Skeletal muscle tissue (tissue), 3 donors: ENCODE measurements at regions not wholly inside any gene's neighbourhood (a gene's known extent, or its start where the extent isn't known, plus 50 kb on each side); places are given as distances from the start of the nearest gene placed in this dataset.

ENCODE experiments used
- H3K27ac ChIP-seq: one replicate; pipeline ENCODE4 v1.7.0; 2013; ENCODE audit warnings: mild to moderate bottlenecking, low read depth, low read length, inconsistent platforms
- H3K27me3 ChIP-seq, 3 donors: one replicate each; pipeline ENCODE4 v1.7.0; 2013; ENCODE audit warnings: low read length in 3 of 3; ENCODE audit not compliant: control insufficient read depth in 3 of 3, insufficient read depth in 3 of 3
- H3K36me3 ChIP-seq, 3 donors: one replicate each; pipeline ENCODE4 v1.7.0; 2013; ENCODE audit warnings: low read length in 3 of 3; ENCODE audit not compliant: control insufficient read depth in 3 of 3, insufficient read depth in 3 of 3
- H3K4me1 ChIP-seq, 3 donors: one replicate each; pipeline ENCODE4 v1.7.0; 2013; ENCODE audit warnings: low read length in 3 of 3, mild to moderate bottlenecking in 3 of 3; ENCODE audit not compliant: control insufficient read depth in 3 of 3, insufficient read depth in 3 of 3
- H3K4me3 ChIP-seq, 3 donors: one replicate each; pipeline ENCODE4 v1.7.0; 2013; ENCODE audit warnings: low read length in 3 of 3
- H3K9ac ChIP-seq, 3 donors: one replicate each; pipeline ENCODE4 v1.7.0; 2013; ENCODE audit warnings: low read length in 3 of 3, mild to moderate bottlenecking in 3 of 3, moderate library complexity in 2 of 3, low read depth in 1 of 3
- H3K9me3 ChIP-seq, 3 donors: one replicate each; pipeline ENCODE4 v1.7.0; 2013; ENCODE audit warnings: low read length in 3 of 3; ENCODE audit not compliant: control insufficient read depth in 3 of 3
- donor health status: Osteomylitis.

DNA sequence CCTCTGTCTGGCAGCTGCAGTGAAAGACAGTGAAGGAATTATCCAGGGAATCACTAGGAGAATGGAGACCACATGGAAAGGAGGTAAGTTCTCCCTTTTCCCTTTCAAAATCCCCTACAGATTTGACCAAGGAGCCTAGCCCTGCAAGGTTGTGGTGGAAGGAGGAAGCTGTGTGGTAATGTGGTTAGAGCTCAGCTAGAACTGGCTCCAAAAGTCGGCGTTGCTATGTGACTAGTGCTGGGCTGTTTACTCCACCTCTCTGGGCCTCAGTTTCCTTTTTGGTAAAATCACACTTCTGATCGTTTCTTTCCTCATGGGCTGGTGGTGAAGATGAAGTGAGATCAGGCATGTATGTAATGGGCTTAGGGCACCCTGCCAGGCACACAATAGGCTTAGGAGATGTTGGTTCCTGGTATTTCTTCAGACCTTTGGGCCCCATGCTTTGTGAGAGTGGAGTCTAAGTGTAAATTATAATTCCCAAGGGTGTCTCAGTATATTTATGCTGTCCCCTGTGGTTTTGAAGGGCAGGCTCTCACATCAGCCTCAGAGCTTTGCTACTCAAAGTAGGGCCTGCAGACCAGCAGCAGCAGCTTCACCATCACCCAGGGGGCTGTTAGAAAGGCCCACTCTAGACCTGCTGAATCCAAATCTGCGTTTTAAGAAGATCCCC lies 183.7 kb upstream of the BCOR start:
- no peaks in the 10 kb centered on the region for H3K9me3 ChIP-seq
- H3K9ac ChIP-seq = no peak overlapping the region
- H3K36me3 ChIP-seq = no peaks in the 10 kb centered on the region
- peaks cover 0 to 5% (median 0%) of the 10 kb centered on the region in 3 donors for H3K27me3 ChIP-seq
- H3K4me1 ChIP-seq = peaks cover 0 to 5% (median 0%) of the 10 kb centered on the region in 3 donors
- no peak overlapping the region for H3K27ac ChIP-seq
- no peak overlapping the region for H3K4me3 ChIP-seq

DNA sequence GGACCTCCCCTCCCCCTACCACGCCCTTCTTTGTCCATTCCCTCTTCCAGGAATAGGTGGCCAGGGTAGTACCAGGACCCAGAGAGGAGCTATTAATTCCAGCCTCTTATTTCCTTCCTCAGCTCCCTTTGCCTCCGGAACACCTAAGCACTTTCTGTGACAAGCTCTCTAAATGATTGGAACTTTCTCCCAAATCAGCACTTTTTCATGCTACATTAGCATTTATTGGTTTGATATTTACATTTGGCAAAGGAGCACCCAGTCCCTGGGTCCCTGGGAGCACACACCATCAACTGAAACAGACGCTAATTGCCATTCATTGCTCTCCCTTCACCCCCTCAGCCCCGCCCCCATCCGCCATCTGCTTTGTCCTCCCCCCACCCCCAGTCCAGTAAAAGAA lies 182.0 kb upstream of the BCOR start:
- no peak overlapping the region for H3K27ac ChIP-seq
- H3K36me3 ChIP-seq = no peaks in the 10 kb centered on the region
- no peak overlapping the region for H3K9ac ChIP-seq
- H3K4me1 ChIP-seq = peaks cover 0 to 5% (median 0%) of the 10 kb centered on the region in 3 donors
- peaks cover 0 to 5% (median 0%) of the 10 kb centered on the region in 3 donors for H3K27me3 ChIP-seq
- no peak overlapping the region for H3K4me3 ChIP-seq
- H3K9me3 ChIP-seq = no peaks in the 10 kb centered on the region

DNA sequence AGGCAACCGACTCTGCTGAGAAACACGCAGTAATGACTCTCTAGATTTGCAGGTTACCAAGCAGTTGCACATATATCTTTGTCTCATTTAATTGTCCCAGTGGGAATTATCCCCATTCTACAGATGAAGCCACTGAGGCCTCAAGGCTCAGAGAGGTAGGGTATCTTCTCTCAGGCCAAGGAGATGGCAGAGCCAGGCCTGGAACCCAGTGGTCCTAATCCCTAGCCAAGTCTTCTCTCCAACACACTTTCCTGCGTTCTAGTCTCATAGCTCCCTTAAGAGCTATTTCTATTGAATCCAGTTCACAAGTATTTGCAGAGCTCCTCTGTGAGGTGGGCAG lies 181.3 kb upstream of the BCOR start:
- Histone ChIP-seq H3K27ac (no peak overlapping the region), H3K27me3 (peaks cover 0 to 5% (median 0%) of the 10 kb centered on the region in 3 donors), H3K4me3 (no peak overlapping the region)

DNA sequence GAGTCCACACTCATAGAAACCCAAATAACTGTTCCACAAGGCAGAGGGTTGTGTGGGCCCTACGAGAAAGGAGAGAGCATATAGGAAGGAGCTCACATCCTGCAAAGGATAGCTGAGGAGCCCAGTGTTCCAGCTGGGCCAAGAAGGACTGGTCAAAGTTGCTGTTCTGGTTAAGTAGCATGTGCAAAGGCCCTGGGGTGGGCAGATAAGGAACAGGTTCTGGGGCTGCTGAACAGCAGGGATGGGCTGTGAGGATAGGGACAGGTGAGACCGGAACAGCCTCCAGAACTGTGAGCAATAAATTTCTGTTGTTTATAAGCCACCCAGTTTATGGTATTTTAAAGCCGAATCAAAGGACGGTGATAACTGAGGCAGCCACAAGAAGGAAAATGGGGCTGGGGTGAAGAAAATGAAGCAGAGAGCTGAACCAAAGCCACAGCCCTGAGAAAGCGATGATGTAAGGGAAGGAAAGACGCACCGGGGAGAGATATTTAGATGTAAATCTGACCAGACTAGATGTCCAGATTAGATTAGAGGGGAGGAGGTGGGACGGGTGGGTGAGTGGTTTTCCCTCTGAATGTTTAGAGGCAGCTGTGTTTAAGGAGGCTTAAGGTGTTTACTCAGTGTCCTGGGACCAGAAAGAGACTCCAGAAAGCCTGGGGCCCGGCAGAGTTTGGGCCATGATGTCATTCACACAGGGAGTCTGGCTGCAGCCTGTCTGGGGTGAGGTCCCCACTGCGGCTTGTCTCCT lies 180.8 kb upstream of the BCOR start:
- no peaks in the 10 kb centered on the region for H3K9me3 ChIP-seq
- no peaks in the 10 kb centered on the region for H3K36me3 ChIP-seq
- no peak overlapping the region for H3K4me3 ChIP-seq
- H3K4me1 ChIP-seq = peaks cover 0 to 1% (median 0%) of the 10 kb centered on the region in 3 donors
- H3K27ac ChIP-seq = no peak overlapping the region
- H3K9ac ChIP-seq = no peak overlapping the region
- no peaks in the 10 kb centered on the region for H3K27me3 ChIP-seq

More for the DNA sequence above, 181.3 kb upstream of the BCOR start:
- peaks cover 0 to 5% (median 0%) of the 10 kb centered on the region in 3 donors for H3K4me1 ChIP-seq
- no peak overlapping the region for H3K9ac ChIP-seq
- no peaks in the 10 kb centered on the region for H3K36me3 ChIP-seq
- no peaks in the 10 kb centered on the region for H3K9me3 ChIP-seq

DNA sequence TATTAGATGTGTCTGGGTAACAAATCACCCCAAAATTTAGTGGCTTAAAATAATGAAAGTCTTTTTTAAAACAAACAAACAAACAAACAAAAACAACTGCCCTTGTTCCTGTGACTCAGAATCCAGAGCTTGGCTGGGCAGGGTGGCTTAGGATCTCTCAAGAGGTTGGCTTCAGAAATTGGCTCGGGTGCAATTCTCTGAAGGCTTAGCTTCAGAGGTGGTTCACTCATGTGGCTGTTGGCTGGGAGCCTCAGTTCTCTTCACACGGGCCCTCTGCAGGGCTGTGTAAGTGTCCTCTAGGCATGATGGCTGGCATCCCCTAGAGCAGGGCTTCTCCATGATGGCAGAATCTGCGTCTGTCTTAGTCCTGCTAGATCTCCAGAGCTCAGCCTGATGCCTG lies 179.9 kb upstream of the BCOR start:
- H3K9ac ChIP-seq = no peak overlapping the region
- no peak overlapping the region for H3K27ac ChIP-seq
- H3K36me3 ChIP-seq = no peaks in the 10 kb centered on the region
- no peaks in the 10 kb centered on the region for H3K9me3 ChIP-seq
- H3K4me3 ChIP-seq = no peak overlapping the region
- no peaks in the 10 kb centered on the region for H3K27me3 ChIP-seq
- no peaks in the 10 kb centered on the region for H3K4me1 ChIP-seq

DNA sequence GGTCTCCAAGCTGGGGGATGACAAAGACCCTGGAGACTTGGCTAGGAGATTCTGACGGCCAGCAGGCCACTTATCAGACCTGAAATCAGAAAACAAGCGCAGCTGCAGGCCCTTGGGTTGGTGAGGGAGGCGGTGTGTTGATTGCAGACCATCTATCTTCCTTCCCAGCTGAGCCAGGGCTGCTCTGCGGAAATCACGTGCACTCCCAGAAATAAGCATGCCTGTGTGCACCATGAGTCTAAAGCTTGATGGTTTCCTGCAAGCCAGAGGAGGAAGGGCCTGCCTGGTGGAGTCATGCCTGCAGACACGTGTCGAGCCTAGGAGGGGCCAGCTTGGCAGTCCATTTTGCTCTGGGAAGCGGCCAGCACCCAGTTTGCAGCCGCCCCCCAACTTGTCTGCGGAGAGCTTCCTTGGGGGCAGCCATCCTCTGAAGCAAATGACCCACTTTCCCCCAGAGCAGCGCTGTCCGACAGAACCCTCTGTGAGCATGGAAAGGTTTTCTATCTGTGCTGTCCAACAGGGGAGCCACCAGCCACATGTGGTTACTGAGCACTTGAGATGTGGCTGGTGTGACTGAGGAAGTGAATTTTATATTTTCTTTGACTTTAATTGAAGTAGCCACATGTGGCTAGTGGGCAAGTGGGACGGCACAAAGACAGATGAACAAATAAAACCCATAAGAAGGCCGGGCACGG lies 175.7 kb upstream of the BCOR start:
- H3K36me3 ChIP-seq = no peaks in the 10 kb centered on the region
- no peak overlapping the region for H3K27ac ChIP-seq
- no peaks in the 10 kb centered on the region for H3K4me1 ChIP-seq
- no peaks in the 10 kb centered on the region for H3K9me3 ChIP-seq
- no peak overlapping the region for H3K4me3 ChIP-seq
- no peak overlapping the region for H3K9ac ChIP-seq
- H3K27me3 ChIP-seq = peaks cover 0 to 2% (median 0%) of the 10 kb centered on the region in 3 donors

DNA sequence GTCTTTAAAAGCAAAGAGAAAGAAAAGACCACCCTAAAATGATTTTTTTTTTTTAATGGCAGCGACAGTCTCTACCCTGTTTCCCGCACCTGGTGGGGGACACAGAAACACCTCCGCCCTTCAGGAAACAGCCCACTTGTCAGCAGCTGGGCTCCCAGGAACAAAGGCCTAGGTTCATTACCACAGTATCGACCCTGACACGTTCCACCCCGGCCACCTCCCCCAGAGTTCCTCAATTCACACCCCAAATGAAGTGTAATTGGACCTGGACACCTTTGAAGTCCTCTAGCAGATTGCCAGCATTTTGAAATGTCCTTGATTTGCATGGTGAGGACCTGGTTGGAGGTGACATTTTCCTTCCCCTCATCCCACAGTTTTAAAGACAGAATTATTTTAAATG lies 175.0 kb upstream of the BCOR start:
- Histone ChIP-seq H3K9ac (no peak overlapping the region), H3K4me3 (no peak overlapping the region)

DNA sequence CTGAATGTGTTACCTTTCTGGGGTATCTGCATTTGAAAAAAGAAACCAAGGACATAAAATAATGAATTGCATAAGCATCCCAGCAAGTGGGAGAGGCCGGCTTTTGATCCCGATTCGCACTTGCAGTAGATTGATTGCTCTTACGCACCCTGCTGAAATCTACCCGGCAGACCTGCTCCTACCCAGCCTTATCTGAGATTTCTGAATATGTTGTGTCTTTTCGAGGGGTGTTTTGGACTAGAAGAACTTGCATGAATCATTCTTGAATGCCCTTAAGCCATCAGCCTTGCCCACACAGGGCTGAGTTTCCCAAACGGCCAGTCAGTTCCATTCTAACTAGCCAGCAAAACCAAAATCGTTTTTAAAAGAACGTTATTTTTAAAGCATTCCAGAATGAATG lies 174.4 kb upstream of the BCOR start:
- Histone ChIP-seq H3K27ac (no peak overlapping the region), H3K9ac (no peak overlapping the region), H3K9me3 (no peaks in the 10 kb centered on the region), H3K4me3 (no peak overlapping the region), H3K4me1 (peaks cover 3 to 7% (median 6%) of the 10 kb centered on the region in 3 donors), H3K27me3 (peaks cover 0 to 3% (median 0%) of the 10 kb centered on the region in 3 donors), H3K36me3 (no peaks in the 10 kb centered on the region)

More for the DNA sequence above, 175.0 kb upstream of the BCOR start:
- no peaks in the 10 kb centered on the region for H3K36me3 ChIP-seq
- H3K9me3 ChIP-seq = no peaks in the 10 kb centered on the region
- peaks cover 0 to 1% (median under 1%) of the 10 kb centered on the region in 3 donors for H3K4me1 ChIP-seq
- peaks cover 0 to 3% (median 0%) of the 10 kb centered on the region in 3 donors for H3K27me3 ChIP-seq
- no peak overlapping the region for H3K27ac ChIP-seq

DNA sequence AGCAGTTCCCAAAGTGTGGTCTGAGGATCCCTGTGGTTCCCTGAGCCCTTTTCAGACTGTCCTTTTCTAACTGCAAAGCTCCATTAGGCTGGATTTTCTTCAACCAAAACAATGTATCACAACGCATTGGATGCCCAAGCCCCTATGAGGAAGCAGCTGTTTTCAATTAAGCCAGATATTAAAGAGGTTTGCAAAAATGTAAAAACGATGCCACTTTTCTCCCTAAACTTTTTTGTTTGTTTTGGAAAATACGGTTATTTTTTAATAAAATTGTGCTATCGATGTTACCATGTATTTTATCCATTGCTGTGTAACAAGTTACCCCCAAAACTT lies 170.4 kb upstream of the BCOR start:
- Histone ChIP-seq H3K9ac (no peak overlapping the region), H3K27ac (no peak overlapping the region), H3K36me3 (no peaks in the 10 kb centered on the region), H3K4me3 (no peak overlapping the region), H3K27me3 (peaks cover 0 to 6% (median 0%) of the 10 kb centered on the region in 3 donors), H3K4me1 (peaks cover 3 to 14% (median 8%) of the 10 kb centered on the region in 3 donors), H3K9me3 (no peaks in the 10 kb centered on the region)
